Prostate gland (tissue), 2 donors: ENCODE measurements at regions not wholly inside any gene's neighbourhood (a gene's known extent, or its start where the extent isn't known, plus 50 kb on each side); places are given as distances from the start of the nearest gene placed in this dataset.

Source experiments
- DNase-seq: peaks from one replicate; pipeline ENCODE4 v3.0.0-alpha.2; 2019; ENCODE audit warnings: low spot score
- H3K27ac ChIP-seq, 2 donors: fragments of 200-600 bp; sonication (generic); 2 replicates each; pipeline ENCODE4 v1.5.1; 2017 to 2019
- H3K27me3 ChIP-seq: fragments of 200-600 bp; sonication (generic); replicated peaks from 2 replicates; pipeline ENCODE4 v1.5.1; 2019; ENCODE audit not compliant: insufficient read depth
- H3K36me3 ChIP-seq, 2 donors: fragments of 200-600 bp; sonication (generic); 1 replicate in 1 of 2; 2 replicates in 1 of 2; pipeline versions ENCODE4 v1.5.1 to v1.8.1; 2017 to 2019
- H3K4me1 ChIP-seq: fragments of 200-600 bp; sonication (generic); replicated peaks from 2 replicates; pipeline ENCODE4 v1.5.1; 2019
- H3K4me3 ChIP-seq, 2 donors: fragments of 200-600 bp; sonication (generic); 2 replicates each; pipeline ENCODE4 v1.5.1; 2017 to 2019
- H3K9me3 ChIP-seq: fragments of 200-600 bp; sonication (generic); 2 replicates; pipeline ENCODE4 v1.5.1; 2017
- CTCF ChIP-seq, 4 experiments: fragments of 200-600 bp in 2 of 4; fragments of 450-650 bp in 2 of 4; sonication (generic) in 2 of 4; IDR thresholded peaks; 1 replicate in 3 of 4; 2 replicates in 1 of 4; pipeline ENCODE4 v1.5.1; 2016 to 2019; ENCODE audit warnings: antibody characterized with exemption in 4 of 4, mild to moderate bottlenecking in 2 of 4, moderate library complexity in 2 of 4
- POLR2A ChIP-seq: fragments of 450-650 bp; IDR thresholded peaks from one replicate; pipeline ENCODE4 v1.6.1; 2016; ENCODE audit warnings: antibody characterized with exemption, mild to moderate bottlenecking
- POLR2AphosphoS5 ChIP-seq: sonication (generic); formaldehyde crosslinking; IDR thresholded peaks from one replicate; pipeline ENCODE4 v1.6.1; 2017; ENCODE audit warnings: antibody characterized with exemption
- WGBS: methylation state at CpG from one replicate; pipeline ENCODE4 v1.1.5; 2018; 5-methylcytosine and 5-hydroxymethylcytosine counted together
- intact Hi-C: fragments of 100-400 bp; cut with DNase I; formaldehyde crosslinking; loops from one replicate; pipeline ENCODE4 v1.14.2; 2022

GRCh38 chr12:131348231-131348630 is 362.7 kb upstream of the SFSWAP start:
- TF ChIP-seq POLR2A (no peak), CTCF (IDR thresholded peaks at IDR 0.05) (no peak), POLR2AphosphoS5 (no peak)

GRCh38 chr12:131348646-131349045 is 362.2 kb upstream of the SFSWAP start:
- no peaks in the 10 kb centered on the region for H3K36me3 ChIP-seq
- no peak for TF ChIP-seq POLR2AphosphoS5
- no peak for TF ChIP-seq CTCF (IDR thresholded peaks at IDR 0.05)
- no peak for TF ChIP-seq POLR2A
- H3K9me3 ChIP-seq: no peaks in the 10 kb centered on the region
- peaks cover 4% of the 10 kb centered on the region for H3K27me3 ChIP-seq
- no peak overlapping the region for H3K4me3 ChIP-seq
- no peaks in the 10 kb centered on the region for H3K4me1 ChIP-seq
- no peak overlapping the region for H3K27ac ChIP-seq
- intact Hi-C loops: no loop called here
- no peak for DNase-seq
- 39% methylated on average over 4 of the region's 4 CpGs for whole genome bisulfite sequencing

More at GRCh38 chr12:131348231-131348630, 362.7 kb upstream of the SFSWAP start:
- 34% methylated on average over 13 of the region's 13 CpGs for WGBS
- Histone ChIP-seq H3K27me3 (peaks cover 4% of the 10 kb centered on the region), H3K9me3 (no peaks in the 10 kb centered on the region), H3K27ac (no peak overlapping the region), H3K4me1 (no peaks in the 10 kb centered on the region), H3K4me3 (no peak overlapping the region), H3K36me3 (no peaks in the 10 kb centered on the region)
- intact Hi-C loops: no loop called here
- DNase-seq: no peak

GRCh38 chr12:131349397-131350127 is 361.3 kb upstream of the SFSWAP start:
- no peak overlapping the region for H3K27ac ChIP-seq
- 78% methylated on average over 20 of the region's 20 CpGs for WGBS
- DNase-seq: no peak
- intact Hi-C loops: no loop called here
- H3K27me3 ChIP-seq: peaks cover 4% of the 10 kb centered on the region
- H3K4me3 ChIP-seq: no peak overlapping the region
- TF ChIP-seq POLR2A: no peak
- TF ChIP-seq CTCF (IDR thresholded peaks at IDR 0.05): no peak
- no peak for TF ChIP-seq POLR2AphosphoS5
- H3K9me3 ChIP-seq: no peaks in the 10 kb centered on the region
- no peaks in the 10 kb centered on the region for H3K4me1 ChIP-seq
- no peaks in the 10 kb centered on the region for H3K36me3 ChIP-seq

- DNase-seq: no peak
- intact Hi-C loops: no loop called here
- H3K4me1 ChIP-seq: no peaks in the 10 kb centered on the region
- 49% methylated on average over 3 of the region's 3 CpGs for WGBS
- TF ChIP-seq POLR2A: no peak
- no peak for TF ChIP-seq CTCF (IDR thresholded peaks at IDR 0.05)
- no peak for TF ChIP-seq POLR2AphosphoS5
- H3K4me3 ChIP-seq: no peak overlapping the region
- no peaks in the 10 kb centered on the region for H3K36me3 ChIP-seq
- no peak overlapping the region for H3K27ac ChIP-seq
- peaks cover 4% of the 10 kb centered on the region for H3K27me3 ChIP-seq
- H3K9me3 ChIP-seq: no peaks in the 10 kb centered on the region
These were observed 360.0 kb upstream of the SFSWAP start for GRCh38 chr12:131350943-131351318.

GRCh38 chr12:131351319-131352028 is 359.4 kb upstream of the SFSWAP start:
- no peak for TF ChIP-seq POLR2A
- no peak for TF ChIP-seq POLR2AphosphoS5
- TF ChIP-seq CTCF (IDR thresholded peaks at IDR 0.05): no peak
- no peak for DNase-seq
- intact Hi-C loops: no loop called here
- WGBS: 89% methylated on average over 5 of the region's 5 CpGs
- Histone ChIP-seq H3K27ac (no peak overlapping the region), H3K4me1 (no peaks in the 10 kb centered on the region), H3K4me3 (no peak overlapping the region), H3K27me3 (peaks cover 4% of the 10 kb centered on the region), H3K36me3 (no peaks in the 10 kb centered on the region), H3K9me3 (no peaks in the 10 kb centered on the region)
